RPMI8226 (cell line): ENCODE measurements at regions not wholly inside any gene's neighbourhood (a gene's known extent, or its start where the extent isn't known, plus 50 kb on each side); places are given as distances from the start of the nearest gene placed in this dataset.
"Not testable (repeated sequence)": the region's sequence is repeated elsewhere in the genome, so short reads cannot be mapped to it uniquely, and the experiment has no call there.

Experiments used
- DNase-seq: peaks from one replicate; pipeline ENCODE4 v3.0.0-alpha.2; 2015

- DNase-seq = no peak
These were observed 542.1 kb upstream of the ATP2B1 start for GRCh38 chr12:90250766-90251165.

DNA sequence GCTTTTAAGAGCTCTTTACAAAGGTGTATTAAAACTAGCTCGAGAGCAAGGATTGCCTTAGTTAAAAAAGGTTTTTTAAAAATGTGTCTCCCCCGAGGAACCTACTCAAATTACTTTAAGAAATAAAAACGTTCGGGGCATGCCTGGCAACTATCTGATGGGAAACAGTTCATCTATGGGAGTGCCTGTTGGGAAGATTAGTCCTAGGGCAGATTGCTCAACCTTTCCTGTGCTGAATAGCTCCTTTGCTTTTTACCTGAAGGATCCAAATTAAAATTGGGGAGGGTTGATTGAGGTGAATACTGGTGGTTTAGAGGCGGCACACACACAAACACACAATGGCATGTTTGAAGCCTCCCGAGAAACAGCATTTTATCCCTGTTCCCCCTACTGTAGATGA lies 541.4 kb upstream of the ATP2B1 start:
- no peak for DNase-seq

- no peak for DNase-seq
These were observed 538.0 kb upstream of the ATP2B1 start for GRCh38 chr12:90246688-90247087.

GRCh38 chr12:90245391-90245790 lies 536.8 kb upstream of the ATP2B1 start:
- DNase-seq = no peak

DNA sequence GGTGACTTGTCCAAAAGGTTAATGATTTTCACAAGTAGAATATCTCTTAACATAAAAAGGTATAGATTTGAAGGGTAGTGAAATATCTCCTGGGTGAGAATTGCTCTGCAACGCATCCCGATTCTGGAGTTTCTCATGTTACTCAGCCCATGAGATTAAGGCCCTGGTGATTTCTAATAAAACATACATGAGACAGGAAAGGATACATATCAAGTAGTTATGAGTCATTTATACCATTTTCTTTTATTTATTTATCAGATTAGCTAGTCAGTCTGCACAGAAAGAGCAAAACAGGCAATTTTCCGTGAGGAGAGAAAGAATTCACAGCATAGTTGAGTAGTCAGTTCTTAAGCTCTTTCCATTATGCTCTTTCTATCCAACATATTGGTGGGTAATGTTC lies 535.6 kb upstream of the ATP2B1 start:
- DNase-seq = no peak

- no peak for DNase-seq
These were observed 534.6 kb upstream of the ATP2B1 start for GRCh38 chr12:90243211-90243610.

GRCh38 chr12:90239732-90240260 lies 531.2 kb upstream of the ATP2B1 start:
- no peak for DNase-seq

- no peak for DNase-seq
These were observed 530.1 kb upstream of the ATP2B1 start for GRCh38 chr12:90238663-90239271.

GRCh38 chr12:90237841-90238240 lies 529.2 kb upstream of the ATP2B1 start:
- no peak for DNase-seq

DNA sequence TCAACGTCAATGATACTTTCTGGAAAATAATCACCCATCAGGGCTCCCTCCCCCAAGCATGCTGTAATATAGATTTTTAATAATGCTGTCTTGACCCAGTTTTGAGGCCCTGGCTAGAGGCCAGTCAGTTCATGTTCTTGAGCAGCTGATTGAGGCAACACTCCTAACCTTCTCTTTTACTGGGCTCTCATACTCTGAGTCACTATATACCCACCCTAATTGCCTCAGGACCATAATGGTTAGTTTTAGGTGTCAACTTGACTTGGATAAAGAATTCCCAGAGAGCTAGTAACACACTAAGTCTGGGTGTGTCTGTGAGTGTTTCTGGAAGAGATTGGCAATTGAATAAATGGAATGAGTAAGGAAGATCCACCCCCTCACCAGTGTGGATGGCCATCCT lies 527.0 kb upstream of the ATP2B1 start:
- no peak for DNase-seq

DNA sequence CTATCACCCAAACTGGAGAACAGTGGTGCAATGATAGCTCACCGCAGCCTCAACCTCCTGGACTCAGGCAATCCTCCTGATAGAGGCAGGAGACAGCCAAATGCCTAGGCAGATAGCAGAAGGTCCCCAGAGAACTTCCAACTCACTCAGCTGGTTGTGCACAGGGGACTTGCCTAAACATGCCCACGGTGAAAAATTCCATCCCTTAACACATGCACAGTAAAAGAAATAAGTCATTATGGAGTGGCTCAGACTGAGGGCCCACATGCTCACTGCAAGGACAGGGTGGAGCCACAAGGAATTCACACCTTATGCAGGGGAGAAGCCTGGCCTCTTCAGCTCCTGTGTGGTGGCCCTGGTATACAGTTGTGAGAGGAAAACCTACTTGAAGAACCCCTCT lies 525.8 kb upstream of the ATP2B1 start:
- no peak for DNase-seq

GRCh38 chr12:90233168-90234100 lies 524.8 kb upstream of the ATP2B1 start:
- no peak for DNase-seq

DNA sequence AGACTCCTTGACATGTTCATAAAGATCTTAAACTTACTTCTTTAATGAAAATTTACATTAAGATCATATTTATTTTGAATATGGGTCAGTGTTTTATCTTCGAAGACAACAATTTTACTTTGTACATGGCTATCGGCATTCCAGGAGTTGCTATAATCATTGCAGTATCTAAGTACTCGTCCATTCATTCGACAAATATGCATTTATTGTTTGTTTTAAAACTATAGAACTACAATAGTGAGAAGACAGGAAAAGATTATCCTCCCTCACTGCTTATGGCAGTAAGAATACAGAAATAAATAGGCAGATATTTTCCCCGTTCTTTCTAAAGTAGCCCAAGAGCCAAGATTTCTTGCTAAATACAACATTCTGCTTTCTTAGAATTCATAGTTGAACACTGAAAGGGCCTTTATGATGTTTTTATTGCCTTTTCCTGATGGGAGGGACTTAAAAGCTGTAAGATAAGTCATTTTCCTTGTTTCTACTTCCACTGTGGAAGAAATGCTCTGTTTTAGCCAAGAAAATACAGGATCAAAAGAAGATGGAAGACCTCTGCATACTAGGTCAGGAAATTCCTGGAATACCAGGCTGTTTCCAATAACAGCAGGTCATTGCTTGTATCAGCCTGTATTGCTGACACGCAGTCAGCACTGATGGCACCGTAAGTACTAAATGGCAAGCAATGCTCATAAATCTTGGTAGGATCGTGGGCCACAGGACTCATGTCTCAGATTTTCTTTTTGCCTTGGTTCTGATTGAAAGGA lies 521.0 kb upstream of the ATP2B1 start:
- no peak for DNase-seq

DNA sequence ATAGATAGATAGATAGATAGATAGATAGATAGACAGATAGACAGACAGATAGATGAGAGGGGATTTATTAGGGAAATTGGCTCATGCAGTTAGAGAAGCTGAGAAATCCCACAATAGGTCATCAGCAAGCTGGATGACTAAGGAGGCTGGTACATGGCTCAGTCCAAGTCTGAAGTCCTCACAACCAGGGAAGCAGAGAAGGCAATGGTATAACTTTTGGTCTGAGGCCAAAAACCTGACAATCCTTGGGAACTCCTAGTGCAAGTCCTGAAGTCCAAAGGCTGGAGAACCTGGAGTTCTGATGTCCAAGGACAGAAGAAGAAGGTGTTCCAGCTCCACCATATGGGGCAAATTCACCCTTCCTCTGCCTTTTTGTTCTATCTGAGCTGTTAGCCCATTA lies 517.6 kb upstream of the ATP2B1 start:
- no peak for DNase-seq

GRCh38 chr12:90216815-90217214 lies 508.2 kb upstream of the ATP2B1 start:
- no peak for DNase-seq

GRCh38 chr12:90216020-90216552 lies 507.4 kb upstream of the ATP2B1 start:
- no peak for DNase-seq

DNA sequence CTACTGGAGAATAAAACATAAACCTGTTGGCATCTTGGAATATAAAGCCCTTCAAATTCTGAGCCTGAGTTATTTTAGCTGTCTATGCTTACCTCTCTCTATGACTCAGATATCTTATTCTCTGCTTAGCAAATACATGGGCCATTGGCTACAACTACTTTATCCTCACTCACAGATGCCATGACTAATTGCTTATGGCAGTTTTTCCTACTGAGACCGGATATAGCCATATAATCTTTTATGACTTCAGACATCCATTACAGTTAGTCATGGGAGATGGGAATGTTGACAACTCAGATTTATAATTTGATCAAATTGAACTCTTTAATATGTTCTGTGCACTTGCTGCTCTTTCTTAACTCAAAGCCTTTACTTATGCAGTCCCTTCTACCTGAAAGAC lies 502.4 kb upstream of the ATP2B1 start:
- no peak for DNase-seq

DNA sequence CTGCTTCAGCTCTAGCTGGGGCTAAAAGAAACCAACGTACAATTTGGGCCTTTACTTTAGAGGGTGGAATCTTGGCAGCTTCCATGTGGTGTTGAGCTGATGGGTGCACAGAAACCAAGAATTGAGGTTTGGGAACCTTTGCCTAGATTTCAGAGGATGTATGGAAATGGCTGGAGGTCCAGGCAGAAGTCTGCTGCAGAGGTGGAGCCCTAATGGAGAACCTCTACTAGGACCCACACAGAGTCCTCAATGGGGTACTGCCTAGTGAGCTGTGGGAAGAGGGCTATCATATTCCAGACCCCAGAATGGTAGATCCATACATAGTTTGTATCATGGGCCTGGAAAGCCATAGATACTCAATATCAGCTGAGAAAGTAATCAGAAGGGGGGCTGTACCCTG lies 500.4 kb upstream of the ATP2B1 start:
- DNase-seq = no peak

DNA sequence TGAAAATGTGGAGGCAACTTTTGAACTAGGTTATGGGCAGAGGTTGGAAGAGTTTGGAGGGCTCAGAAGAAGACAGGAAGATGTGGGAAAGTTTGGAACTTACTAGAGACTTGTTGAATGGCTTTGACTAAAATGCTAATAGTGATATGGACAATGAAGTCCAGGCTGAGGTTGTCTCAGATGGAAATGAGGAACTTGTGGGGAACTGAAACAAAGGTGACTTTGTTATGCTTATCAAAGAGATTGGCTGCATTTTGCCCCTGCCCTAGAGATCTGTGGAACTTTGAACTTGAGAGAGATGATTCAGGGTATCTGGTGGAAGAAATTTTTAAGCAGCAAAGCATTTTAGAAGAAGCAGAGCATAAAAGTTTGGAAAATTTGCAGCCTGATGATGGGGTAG lies 499.7 kb upstream of the ATP2B1 start:
- DNase-seq = not testable (repeated sequence)

DNA sequence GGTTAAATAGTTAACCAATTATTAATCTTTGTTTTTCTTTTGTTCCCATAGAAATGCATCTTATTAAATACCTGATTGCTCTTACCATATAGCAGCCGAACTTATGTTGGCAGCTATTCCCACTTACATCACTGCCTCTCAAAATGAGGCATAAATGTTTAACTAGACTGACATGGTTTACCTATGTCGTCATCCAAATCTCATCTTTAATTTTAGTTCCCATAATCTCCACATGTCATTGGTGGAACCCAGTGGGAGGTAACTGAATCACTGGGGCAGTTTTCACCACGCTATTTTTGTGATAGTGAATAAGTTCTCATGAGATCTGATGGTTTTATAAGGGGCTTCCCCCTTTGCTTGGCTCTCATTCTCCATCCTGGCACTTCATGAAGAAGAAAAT lies 499.2 kb upstream of the ATP2B1 start:
- DNase-seq = no peak

- DNase-seq = no peak
These were observed 496.5 kb upstream of the ATP2B1 start for GRCh38 chr12:90205165-90205564.

DNA sequence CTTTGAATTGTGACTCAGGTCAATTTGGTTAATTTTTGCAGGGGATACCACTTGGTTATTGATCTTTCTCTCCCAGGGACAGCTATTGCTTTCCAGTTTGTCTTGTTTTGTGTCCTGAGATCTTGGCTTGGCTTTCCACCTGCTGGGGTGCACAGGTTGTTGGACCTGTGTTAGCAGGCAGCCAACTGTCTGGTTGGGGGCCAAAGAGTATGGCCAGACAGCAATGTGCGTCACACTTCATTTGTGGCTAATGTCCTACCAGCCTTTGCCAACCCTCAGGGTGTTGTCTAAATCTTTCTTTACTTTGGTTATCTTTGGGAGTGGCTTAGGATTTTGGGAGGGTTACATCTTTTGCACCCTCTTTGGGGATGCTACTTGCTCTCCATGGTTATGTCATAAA lies 494.9 kb upstream of the ATP2B1 start:
- no peak for DNase-seq

DNA sequence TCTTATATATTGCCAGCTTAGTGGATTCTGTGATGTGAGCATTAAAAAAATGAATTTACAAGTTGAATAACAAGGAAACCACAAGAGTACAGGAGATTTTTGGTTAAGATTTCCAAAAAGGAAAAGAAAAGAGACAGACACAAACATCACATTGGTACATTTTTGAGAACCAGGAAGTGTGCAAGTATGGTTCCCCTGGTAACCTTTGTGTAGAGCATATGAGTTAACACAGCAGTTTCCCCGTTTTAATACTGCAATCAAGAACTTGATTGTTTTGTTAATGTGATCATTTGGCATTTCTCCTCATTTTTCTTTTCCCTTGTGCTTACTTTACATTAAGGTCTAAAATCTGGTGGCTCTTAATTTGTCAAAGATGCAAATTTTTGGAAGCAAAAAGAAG lies 490.4 kb upstream of the ATP2B1 start:
- no peak for DNase-seq
